ENCODE measurements at regions not wholly inside any gene's neighbourhood (a gene's known extent, or its start where the extent isn't known, plus 50 kb on each side); places are given as distances from the start of the nearest gene placed in this dataset.

GRCh38 chr11:42762348-42762747 is 549.4 kb upstream of the API5 start:
- TF ChIP-seq TAF1 (IDR thresholded peaks at IDR 0.05; ENCODE audit: low read depth, low read length) (no peak), POLR2A (IDR thresholded peaks at IDR 0.05; ENCODE audit: low read depth, low read length) (no peak), POLR2AphosphoS5 (IDR thresholded peaks at IDR 0.05; ENCODE audit: low read depth, low read length) (no peak), SPI1 (IDR thresholded peaks at IDR 0.05; ENCODE audit: low read depth, low read length) (no peak), POU2F2 (IDR thresholded peaks at IDR 0.05; ENCODE audit: low read depth, low read length) (no peak), PAX5 (IDR thresholded peaks at IDR 0.05; ENCODE audit: insufficient read depth, low read length, severe bottlenecking) (no peak)

Data from GM12891 (cell line).